ENCODE measurements at regions not wholly inside any gene's neighbourhood (a gene's known extent, or its start where the extent isn't known, plus 50 kb on each side); places are given as distances from the start of the nearest gene placed in this dataset.

DNA sequence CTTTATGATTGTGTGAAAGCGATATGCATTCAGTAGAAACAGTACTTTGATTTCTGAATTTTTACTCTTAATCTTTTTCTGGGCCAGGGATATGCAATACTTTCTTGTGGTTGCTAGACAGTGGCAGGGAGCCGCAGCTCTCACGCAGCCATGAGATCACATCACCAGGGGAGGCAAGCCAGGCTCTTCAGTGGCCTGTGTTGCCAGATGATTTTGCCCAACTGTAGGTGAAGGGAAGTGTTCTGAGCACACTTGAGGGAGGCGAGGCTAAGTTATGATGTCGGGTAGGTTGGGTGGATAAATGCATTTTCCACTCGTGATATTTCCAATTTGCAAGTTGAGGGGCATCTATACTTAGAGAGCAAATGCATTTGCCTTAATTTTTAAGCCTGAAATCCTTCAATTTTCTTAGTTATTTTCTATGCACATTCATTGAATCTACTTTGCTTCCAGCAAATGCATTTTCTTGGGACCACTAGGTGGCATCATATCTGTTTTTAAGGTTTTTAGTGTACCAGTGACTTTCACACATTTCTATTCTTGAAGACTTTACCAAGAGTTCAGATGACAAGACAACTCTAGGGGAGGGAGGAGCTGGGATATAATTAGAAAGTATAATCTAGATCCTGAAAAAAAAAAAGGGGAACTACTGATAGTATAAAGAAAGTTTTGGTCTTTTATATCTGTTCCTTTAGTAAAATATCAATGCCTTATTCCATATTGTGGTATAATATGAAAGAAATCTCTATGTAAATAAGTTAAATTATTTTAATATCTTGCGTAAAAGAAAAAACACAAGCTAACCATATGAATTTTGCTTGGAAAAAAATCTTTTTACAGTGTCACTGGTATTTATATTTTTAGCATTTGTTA, 643.3 kb downstream of the SOCS6 start:
- no peak overlapping the region for H3K4me3 ChIP-seq (replicated peaks; ENCODE audit: low read depth, low read length)
- peak; percentile 30 for TF ChIP-seq CTCF (IDR thresholded peaks at IDR 0.05; ENCODE audit: low read depth, low read length, missing control alignments)
- no peak for DNase-seq (ENCODE audit: extremely low read depth, low read depth)

GRCh38 chr18:70920840-70921374, 632.1 kb downstream of the SOCS6 start:
- DNase-seq (ENCODE audit: extremely low read depth, low read depth): no peak
- TF ChIP-seq CTCF (IDR thresholded peaks at IDR 0.05; ENCODE audit: low read depth, low read length, missing control alignments): no peak
- H3K4me3 ChIP-seq (replicated peaks; ENCODE audit: low read depth, low read length): no peak overlapping the region

- TF ChIP-seq CTCF (IDR thresholded peaks at IDR 0.05; ENCODE audit: low read depth, low read length, missing control alignments): no peak
- no peak for DNase-seq (ENCODE audit: extremely low read depth, low read depth)
- no peak overlapping the region for H3K4me3 ChIP-seq (replicated peaks; ENCODE audit: low read depth, low read length)
Measured at GRCh38 chr18:70907673-70908072, 618.8 kb downstream of the SOCS6 start.

DNA sequence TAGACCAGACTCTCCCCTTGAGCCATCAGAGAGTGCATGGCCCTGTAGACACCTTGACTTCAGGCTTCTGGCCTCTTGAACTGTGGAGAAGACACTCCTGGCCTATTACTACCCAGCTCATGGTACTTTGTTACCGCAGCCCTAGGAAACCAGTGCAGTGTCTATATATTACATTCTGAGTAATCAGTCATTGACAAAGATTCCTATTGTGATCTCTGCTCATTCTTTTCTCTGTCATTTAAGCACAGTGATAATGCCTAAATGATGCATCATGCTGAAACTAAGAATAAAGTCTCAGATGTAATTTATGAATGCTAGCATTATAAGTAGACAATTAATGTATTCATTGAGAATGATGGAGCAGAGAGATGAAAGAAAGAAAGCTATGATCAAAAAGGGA, 603.5 kb downstream of the SOCS6 start:
- no peak for TF ChIP-seq CTCF (IDR thresholded peaks at IDR 0.05; ENCODE audit: low read depth, low read length, missing control alignments)
- DNase-seq (ENCODE audit: extremely low read depth, low read depth): no peak
- H3K4me3 ChIP-seq (replicated peaks; ENCODE audit: low read depth, low read length): no peak overlapping the region

GRCh38 chr18:70870292-70870691, 581.4 kb downstream of the SOCS6 start:
- no peak for TF ChIP-seq CTCF (IDR thresholded peaks at IDR 0.05; ENCODE audit: low read depth, low read length, missing control alignments)
- H3K4me3 ChIP-seq (replicated peaks; ENCODE audit: low read depth, low read length): no peak overlapping the region
- no peak for DNase-seq (ENCODE audit: extremely low read depth, low read depth)

DNA sequence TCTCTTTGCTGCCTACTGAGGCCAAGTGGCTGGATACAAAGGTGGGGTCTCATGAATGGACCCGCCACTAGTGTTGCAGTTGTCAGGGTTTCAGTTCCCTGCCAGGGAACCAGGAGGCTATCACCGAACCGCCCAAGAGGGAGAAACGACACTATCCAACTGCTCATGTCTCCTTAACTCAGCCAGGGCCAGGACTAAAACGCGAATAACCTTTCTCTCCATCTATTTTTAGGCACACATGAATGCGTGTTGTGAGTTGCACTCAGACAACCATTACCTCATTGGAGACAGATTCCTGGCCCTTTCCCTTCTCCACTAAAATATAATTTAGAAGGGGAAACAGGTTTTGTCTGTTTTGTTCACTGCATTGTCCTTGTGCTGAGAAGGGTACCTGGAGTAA, 559.5 kb downstream of the SOCS6 start:
- no peak for TF ChIP-seq CTCF (IDR thresholded peaks at IDR 0.05; ENCODE audit: low read depth, low read length, missing control alignments)
- DNase-seq (ENCODE audit: extremely low read depth, low read depth): no peak
- no peak overlapping the region for H3K4me3 ChIP-seq (replicated peaks; ENCODE audit: low read depth, low read length)
